Testis (tissue), 2 donors: ENCODE measurements at regions not wholly inside any gene's neighbourhood (a gene's known extent, or its start where the extent isn't known, plus 50 kb on each side); places are given as distances from the start of the nearest gene placed in this dataset.

ENCODE experiments used
- CTCF ChIP-seq, 3 experiments: fragments of 450-650 bp in 2 of 3; fragments of 200-600 bp in 1 of 3; sonication (generic) in 1 of 3; IDR thresholded peaks; one replicate each; pipeline ENCODE4 v1.5.1; 2016 to 2019; ENCODE audit warnings: antibody characterized with exemption in 3 of 3, mild to moderate bottlenecking in 2 of 3, moderate library complexity in 1 of 3
- POLR2A ChIP-seq: fragments of 450-650 bp; IDR thresholded peaks from one replicate; pipeline ENCODE4 v1.6.1; 2017; ENCODE audit warnings: antibody characterized with exemption, mild to moderate bottlenecking, moderate library complexity

DNA sequence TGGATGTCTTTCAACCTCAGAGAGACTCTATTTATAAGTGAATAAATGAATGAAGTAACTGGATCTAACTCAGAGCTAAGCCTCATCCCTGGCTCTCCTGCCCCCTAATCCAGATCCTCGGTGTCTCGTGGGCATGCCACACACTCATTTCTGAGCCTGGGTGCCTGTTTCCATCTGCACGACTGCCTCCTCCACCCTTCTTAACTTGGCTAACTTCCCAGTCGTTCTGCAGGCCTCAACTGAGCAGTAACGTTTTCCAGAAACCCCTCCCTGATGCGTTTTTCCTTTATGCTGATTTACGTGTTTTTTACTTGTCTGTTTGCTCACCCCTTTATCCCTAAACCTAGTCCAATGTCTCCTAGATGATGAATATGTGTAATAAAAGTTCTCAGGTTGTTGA is 186.9 kb upstream of the HS3ST1 start:
- TF ChIP-seq POLR2A: no peak
- no peak for TF ChIP-seq CTCF (IDR thresholded peaks at IDR 0.05)
